Stomach (tissue), 8 donors: ENCODE measurements at regions not wholly inside any gene's neighbourhood (a gene's known extent, or its start where the extent isn't known, plus 50 kb on each side); places are given as distances from the start of the nearest gene placed in this dataset.
A peak's percentile ranks its signal among the peaks of the same experiment; 100 is the strongest.

Source experiments
- DNase-seq, 2 donors: peaks; one replicate each; pipeline versions ENCODE4 v3.0.0 to v3.0.0-alpha.2; 2013 to 2019
- H3K27ac ChIP-seq, 5 donors: fragments of 200-600 bp in 4 of 5; sonication (generic) in 4 of 5; one replicate each; pipeline ENCODE4 v1.5.1; 2013 to 2019; ENCODE audit warnings: mild to moderate bottlenecking in 1 of 5, moderate library complexity in 1 of 5
- H3K27me3 ChIP-seq, 3 donors: fragments of 200-600 bp; sonication (generic); one replicate each; pipeline ENCODE4 v1.5.1; 2017 to 2019; ENCODE audit warnings: mixed run types in 1 of 3
- H3K36me3 ChIP-seq, 4 donors: fragments of 200-600 bp; sonication (generic); 1 replicate in 3 of 4; 2 replicates in 1 of 4; pipeline ENCODE4 v1.5.1; 2016 to 2019
- H3K4me1 ChIP-seq, 4 donors: fragments of 200-600 bp; sonication (generic); one replicate each; pipeline ENCODE4 v1.5.1; 2016 to 2019
- H3K4me3 ChIP-seq, 4 donors: fragments of 200-600 bp; sonication (generic) in 3 of 4; one replicate each; pipeline ENCODE4 v1.5.1; 2016 to 2019; ENCODE audit warnings: mild to moderate bottlenecking in 1 of 4
- H3K9me3 ChIP-seq, 4 donors: fragments of 200-600 bp; sonication (generic); one replicate each; pipeline ENCODE4 v1.5.1; 2016 to 2019
- EP300 ChIP-seq: sonication (generic); formaldehyde crosslinking; IDR thresholded peaks from one replicate; pipeline ENCODE4 v1.6.1; 2017; ENCODE audit warnings: antibody characterized with exemption
- POLR2A ChIP-seq, 4 donors: fragments of 450-650 bp; IDR thresholded peaks; one replicate each; pipeline ENCODE4 v1.6.1; 2016; ENCODE audit warnings: antibody characterized with exemption in 4 of 4, control low read depth in 2 of 4, mild to moderate bottlenecking in 1 of 4, moderate library complexity in 1 of 4
- POLR2AphosphoS5 ChIP-seq, 3 donors: sonication (generic); formaldehyde crosslinking; IDR thresholded peaks; one replicate each; pipeline ENCODE4 v1.6.1; 2016; ENCODE audit warnings: antibody characterized with exemption in 3 of 3
- WGBS, 5 donors: extraction: QIAGEN DNeasy Blood & Tissue Kit in 3 of 5; methylation state at CpG; one replicate each; pipeline versions ENCODE4 v1.1.5 to v1.1.7; 2013 to 2018; 5-methylcytosine and 5-hydroxymethylcytosine counted together
- intact Hi-C: fragments of 100-400 bp; cut with DNase I; formaldehyde crosslinking; loops from one replicate; pipeline ENCODE4 v1.15.1; 2023; ENCODE audit warnings: low total_unique reads
- TF ChIP-seq, protein P1 (sequence below), 7 experiments: fragments of 450-650 bp in 4 of 7; fragments of 200-600 bp in 3 of 7; sonication (generic) in 3 of 7; IDR thresholded peaks; one replicate each; pipeline ENCODE4 v1.5.1; 2016 to 2019; ENCODE audit warnings: antibody characterized with exemption in 7 of 7, control low read depth in 2 of 7, mild to moderate bottlenecking in 1 of 7
- donor health status: healthy with polysubstance abuse.
- donor health status: Bipolar disorder and iron deficiency.
- donor health status: healthy.

DNA sequence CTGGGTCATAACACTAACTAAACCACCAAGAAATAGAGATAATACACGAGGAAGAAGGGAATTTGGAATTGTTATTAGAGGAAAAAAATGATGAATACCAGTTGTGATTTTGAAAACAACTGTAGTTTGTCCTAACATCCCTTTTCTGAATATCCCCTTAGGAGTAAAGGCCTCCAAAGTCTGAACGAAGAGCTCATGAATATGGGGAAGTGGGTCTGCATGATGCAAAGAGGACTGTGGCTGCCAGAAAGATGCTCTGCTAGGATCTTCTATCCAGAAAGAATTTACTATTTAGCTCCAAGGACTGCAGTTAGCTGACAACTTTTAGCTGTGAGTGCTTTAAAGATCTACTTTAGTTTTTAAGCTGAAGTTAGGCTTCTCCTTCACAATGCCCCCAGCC lies 308.8 kb upstream of the HS3ST5 start:
- TF ChIP-seq POLR2A (IDR thresholded peaks at IDR 0.05) (no peak), EP300 (no peak), POLR2AphosphoS5 (IDR thresholded peaks at IDR 0.05) (no peak)
- TF ChIP-seq, protein P1, sequence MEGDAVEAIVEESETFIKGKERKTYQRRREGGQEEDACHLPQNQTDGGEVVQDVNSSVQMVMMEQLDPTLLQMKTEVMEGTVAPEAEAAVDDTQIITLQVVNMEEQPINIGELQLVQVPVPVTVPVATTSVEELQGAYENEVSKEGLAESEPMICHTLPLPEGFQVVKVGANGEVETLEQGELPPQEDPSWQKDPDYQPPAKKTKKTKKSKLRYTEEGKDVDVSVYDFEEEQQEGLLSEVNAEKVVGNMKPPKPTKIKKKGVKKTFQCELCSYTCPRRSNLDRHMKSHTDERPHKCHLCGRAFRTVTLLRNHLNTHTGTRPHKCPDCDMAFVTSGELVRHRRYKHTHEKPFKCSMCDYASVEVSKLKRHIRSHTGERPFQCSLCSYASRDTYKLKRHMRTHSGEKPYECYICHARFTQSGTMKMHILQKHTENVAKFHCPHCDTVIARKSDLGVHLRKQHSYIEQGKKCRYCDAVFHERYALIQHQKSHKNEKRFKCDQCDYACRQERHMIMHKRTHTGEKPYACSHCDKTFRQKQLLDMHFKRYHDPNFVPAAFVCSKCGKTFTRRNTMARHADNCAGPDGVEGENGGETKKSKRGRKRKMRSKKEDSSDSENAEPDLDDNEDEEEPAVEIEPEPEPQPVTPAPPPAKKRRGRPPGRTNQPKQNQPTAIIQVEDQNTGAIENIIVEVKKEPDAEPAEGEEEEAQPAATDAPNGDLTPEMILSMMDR (IDR thresholded peaks at IDR 0.05): no peak
- Histone ChIP-seq H3K36me3 (no peaks in the 10 kb centered on the region), H3K9me3 (no peaks in the 10 kb centered on the region), H3K4me1 (no peaks in the 10 kb centered on the region), H3K4me3 (no peak overlapping the region), H3K27me3 (no peaks in the 10 kb centered on the region), H3K27ac (no peak overlapping the region)
- intact Hi-C loops: no loop called here
- WGBS, 5 donors: 28 to 54% (median 49%) methylated on average over 2 of the region's 2 CpGs
- DNase-seq: peak in 1 of 2 donors; percentile 44

GRCh38 chr6:114650891-114651290 lies 308.1 kb upstream of the HS3ST5 start:
- Histone ChIP-seq H3K27ac (no peak overlapping the region), H3K27me3 (no peaks in the 10 kb centered on the region), H3K4me3 (no peak overlapping the region), H3K36me3 (no peaks in the 10 kb centered on the region), H3K9me3 (no peaks in the 10 kb centered on the region), H3K4me1 (no peaks in the 10 kb centered on the region)
- intact Hi-C loops: no loop called here
- no peak for DNase-seq
- WGBS, 5 donors: 80 to 96% (median 92%) methylated on average over 2 of the region's 2 CpGs
- no peak for TF ChIP-seq POLR2AphosphoS5 (IDR thresholded peaks at IDR 0.05)
- no peak for TF ChIP-seq POLR2A (IDR thresholded peaks at IDR 0.05)
- no peak for TF ChIP-seq EP300
- TF ChIP-seq, protein P1 (IDR thresholded peaks at IDR 0.05): no peak

DNA sequence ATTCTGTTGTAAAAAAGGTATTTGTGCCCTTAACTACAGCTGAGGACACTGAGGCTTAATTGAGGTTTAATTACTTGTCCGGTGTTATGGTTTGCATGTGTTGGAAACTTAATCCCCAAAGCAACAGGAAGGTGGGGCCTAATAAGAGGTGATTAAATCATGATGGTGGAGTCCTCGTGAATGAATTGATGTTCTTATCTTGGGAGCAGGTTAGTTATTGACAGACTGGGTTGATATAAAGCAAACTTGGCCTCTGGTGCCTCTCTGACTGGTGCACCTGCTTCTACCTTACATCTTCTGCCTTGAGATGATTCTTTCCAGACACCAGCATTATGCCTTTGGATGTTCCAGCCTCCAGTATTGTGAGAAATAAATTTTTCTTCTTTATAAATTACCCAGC lies 306.5 kb upstream of the HS3ST5 start:
- peak in 1 of 2 donors; percentile 6 for DNase-seq
- Histone ChIP-seq H3K9me3 (no peaks in the 10 kb centered on the region), H3K4me1 (no peaks in the 10 kb centered on the region), H3K27me3 (no peaks in the 10 kb centered on the region), H3K36me3 (no peaks in the 10 kb centered on the region), H3K4me3 (no peak overlapping the region), H3K27ac (peak overlapping the region in 1 of 5 donors; percentile 6)
- WGBS, 5 donors: 30 to 48% (median 35%) methylated on average over 2 of the region's 2 CpGs
- TF ChIP-seq POLR2AphosphoS5 (IDR thresholded peaks at IDR 0.05): peak in 1 of 3 donors; percentile 40
- TF ChIP-seq EP300: no peak
- no peak for TF ChIP-seq POLR2A (IDR thresholded peaks at IDR 0.05)
- TF ChIP-seq, protein P1 (IDR thresholded peaks at IDR 0.05): no peak
- intact Hi-C loops: no loop called here

DNA sequence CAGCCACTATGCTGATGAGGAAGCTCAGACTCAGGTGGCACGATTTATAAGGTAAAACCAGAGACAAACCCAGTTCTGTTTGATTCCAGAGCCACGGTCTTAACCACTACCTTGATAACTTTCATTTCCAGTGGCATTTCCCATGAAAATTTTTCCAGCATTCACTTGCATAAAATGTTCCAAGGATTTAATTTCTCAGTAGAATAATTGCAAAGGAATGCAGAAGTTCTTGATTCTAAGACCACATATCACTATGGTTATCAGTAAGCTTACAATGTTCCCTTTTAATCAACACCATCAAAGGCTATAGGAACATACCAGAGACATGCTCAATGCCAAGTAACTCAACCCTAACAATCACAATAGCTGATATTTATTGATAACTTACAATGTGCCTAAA lies 306.0 kb upstream of the HS3ST5 start:
- intact Hi-C loops: no loop called here
- Histone ChIP-seq H3K4me3 (no peak overlapping the region), H3K27me3 (no peaks in the 10 kb centered on the region), H3K4me1 (no peaks in the 10 kb centered on the region), H3K36me3 (no peaks in the 10 kb centered on the region), H3K9me3 (no peaks in the 10 kb centered on the region), H3K27ac (peak overlapping the region in 1 of 5 donors; percentile 6)
- TF ChIP-seq POLR2AphosphoS5 (IDR thresholded peaks at IDR 0.05) (no peak), POLR2A (IDR thresholded peaks at IDR 0.05) (no peak), EP300 (no peak)
- TF ChIP-seq, protein P1 (IDR thresholded peaks at IDR 0.05): no peak
- WGBS, 5 donors: 23 to 49% (median 37%) methylated on average over 2 of the region's 2 CpGs
- no peak for DNase-seq
